ENCODE measurements at regions not wholly inside any gene's neighbourhood (a gene's known extent, or its start where the extent isn't known, plus 50 kb on each side); places are given as distances from the start of the nearest gene placed in this dataset.

DNA sequence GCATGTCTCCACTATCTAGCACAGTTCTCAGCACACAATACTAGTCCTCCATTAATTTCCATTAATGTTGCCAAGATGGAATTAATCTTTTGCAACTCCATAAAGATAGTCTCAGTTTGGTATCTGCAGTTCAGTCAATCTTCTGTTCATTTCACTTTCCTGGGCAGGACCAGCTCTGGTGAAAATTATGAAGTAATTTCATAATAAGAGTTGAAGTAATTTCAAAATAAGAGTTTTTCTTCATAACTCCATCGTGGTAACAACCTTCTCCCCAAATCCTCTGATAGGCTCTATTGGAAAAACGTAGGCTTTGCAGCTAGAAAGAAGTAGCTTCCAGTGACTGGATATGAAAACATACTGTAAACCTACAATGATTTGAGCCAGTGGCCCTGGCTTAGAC is 618.2 kb downstream of the TYW1 start:
- no peak for TF ChIP-seq RAD21 (IDR thresholded peaks at IDR 0.05)
- TF ChIP-seq, protein P1, sequence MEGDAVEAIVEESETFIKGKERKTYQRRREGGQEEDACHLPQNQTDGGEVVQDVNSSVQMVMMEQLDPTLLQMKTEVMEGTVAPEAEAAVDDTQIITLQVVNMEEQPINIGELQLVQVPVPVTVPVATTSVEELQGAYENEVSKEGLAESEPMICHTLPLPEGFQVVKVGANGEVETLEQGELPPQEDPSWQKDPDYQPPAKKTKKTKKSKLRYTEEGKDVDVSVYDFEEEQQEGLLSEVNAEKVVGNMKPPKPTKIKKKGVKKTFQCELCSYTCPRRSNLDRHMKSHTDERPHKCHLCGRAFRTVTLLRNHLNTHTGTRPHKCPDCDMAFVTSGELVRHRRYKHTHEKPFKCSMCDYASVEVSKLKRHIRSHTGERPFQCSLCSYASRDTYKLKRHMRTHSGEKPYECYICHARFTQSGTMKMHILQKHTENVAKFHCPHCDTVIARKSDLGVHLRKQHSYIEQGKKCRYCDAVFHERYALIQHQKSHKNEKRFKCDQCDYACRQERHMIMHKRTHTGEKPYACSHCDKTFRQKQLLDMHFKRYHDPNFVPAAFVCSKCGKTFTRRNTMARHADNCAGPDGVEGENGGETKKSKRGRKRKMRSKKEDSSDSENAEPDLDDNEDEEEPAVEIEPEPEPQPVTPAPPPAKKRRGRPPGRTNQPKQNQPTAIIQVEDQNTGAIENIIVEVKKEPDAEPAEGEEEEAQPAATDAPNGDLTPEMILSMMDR (IDR thresholded peaks at IDR 0.05; ENCODE audit: low read depth, low read length, missing input control): no peak
- TF ChIP-seq, protein P2, sequence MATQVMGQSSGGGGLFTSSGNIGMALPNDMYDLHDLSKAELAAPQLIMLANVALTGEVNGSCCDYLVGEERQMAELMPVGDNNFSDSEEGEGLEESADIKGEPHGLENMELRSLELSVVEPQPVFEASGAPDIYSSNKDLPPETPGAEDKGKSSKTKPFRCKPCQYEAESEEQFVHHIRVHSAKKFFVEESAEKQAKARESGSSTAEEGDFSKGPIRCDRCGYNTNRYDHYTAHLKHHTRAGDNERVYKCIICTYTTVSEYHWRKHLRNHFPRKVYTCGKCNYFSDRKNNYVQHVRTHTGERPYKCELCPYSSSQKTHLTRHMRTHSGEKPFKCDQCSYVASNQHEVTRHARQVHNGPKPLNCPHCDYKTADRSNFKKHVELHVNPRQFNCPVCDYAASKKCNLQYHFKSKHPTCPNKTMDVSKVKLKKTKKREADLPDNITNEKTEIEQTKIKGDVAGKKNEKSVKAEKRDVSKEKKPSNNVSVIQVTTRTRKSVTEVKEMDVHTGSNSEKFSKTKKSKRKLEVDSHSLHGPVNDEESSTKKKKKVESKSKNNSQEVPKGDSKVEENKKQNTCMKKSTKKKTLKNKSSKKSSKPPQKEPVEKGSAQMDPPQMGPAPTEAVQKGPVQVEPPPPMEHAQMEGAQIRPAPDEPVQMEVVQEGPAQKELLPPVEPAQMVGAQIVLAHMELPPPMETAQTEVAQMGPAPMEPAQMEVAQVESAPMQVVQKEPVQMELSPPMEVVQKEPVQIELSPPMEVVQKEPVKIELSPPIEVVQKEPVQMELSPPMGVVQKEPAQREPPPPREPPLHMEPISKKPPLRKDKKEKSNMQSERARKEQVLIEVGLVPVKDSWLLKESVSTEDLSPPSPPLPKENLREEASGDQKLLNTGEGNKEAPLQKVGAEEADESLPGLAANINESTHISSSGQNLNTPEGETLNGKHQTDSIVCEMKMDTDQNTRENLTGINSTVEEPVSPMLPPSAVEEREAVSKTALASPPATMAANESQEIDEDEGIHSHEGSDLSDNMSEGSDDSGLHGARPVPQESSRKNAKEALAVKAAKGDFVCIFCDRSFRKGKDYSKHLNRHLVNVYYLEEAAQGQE (IDR thresholded peaks at IDR 0.05): no peak
- no peak for TF ChIP-seq HNF4A (conservative IDR thresholded peaks at IDR 0.05)
- no peak for TF ChIP-seq FOXA1 (IDR thresholded peaks at IDR 0.05)
- TF ChIP-seq, protein P3, sequence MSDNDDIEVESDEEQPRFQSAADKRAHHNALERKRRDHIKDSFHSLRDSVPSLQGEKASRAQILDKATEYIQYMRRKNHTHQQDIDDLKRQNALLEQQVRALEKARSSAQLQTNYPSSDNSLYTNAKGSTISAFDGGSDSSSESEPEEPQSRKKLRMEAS (IDR thresholded peaks at IDR 0.05): no peak
- TF ChIP-seq TAF1 (conservative IDR thresholded peaks at IDR 0.05): no peak
- no peak for TF ChIP-seq NR2F2 (IDR thresholded peaks at IDR 0.05)
- TF ChIP-seq SP1 (IDR thresholded peaks at IDR 0.05): no peak
- TF ChIP-seq, protein P4, sequence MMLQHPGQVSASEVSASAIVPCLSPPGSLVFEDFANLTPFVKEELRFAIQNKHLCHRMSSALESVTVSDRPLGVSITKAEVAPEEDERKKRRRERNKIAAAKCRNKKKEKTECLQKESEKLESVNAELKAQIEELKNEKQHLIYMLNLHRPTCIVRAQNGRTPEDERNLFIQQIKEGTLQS (IDR thresholded peaks at IDR 0.05): no peak
